ENCODE measurements at regions not wholly inside any gene's neighbourhood (a gene's known extent, or its start where the extent isn't known, plus 50 kb on each side); places are given as distances from the start of the nearest gene placed in this dataset.

DNA sequence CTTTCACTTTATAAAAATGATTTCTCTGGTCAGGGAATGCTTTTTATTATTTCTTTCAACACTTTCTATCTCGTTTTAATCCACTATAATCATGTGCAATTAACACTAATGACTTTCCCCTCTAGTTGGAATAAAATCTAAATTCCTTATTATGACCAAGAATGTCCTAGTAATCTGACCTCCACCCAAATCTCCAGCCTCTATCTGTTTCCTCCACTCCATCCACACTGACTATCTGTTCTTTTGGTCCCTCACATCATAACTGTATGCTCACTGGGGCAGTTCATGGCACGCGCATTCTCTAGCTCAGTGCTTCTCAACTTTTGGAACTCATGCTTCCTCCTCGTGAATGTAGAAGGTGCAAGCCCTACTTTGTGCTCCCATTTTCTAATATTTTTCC is 244.7 kb downstream of the POSTN start:
- H3K4ac ChIP-seq (ENCODE audit: low read length), result no peak overlapping the region
- H3K14ac ChIP-seq (ENCODE audit: low read length), result no peak overlapping the region
- H3K4me2 ChIP-seq (ENCODE audit: insufficient read depth, low read length, poor library complexity, severe bottlenecking), result no peak overlapping the region
- no peak for DNase-seq (ENCODE audit: low spot score)
- H2BK120ac ChIP-seq (ENCODE audit: low read depth, low read length), result no peak overlapping the region
- H2AFZ ChIP-seq (ENCODE audit: low read length), result no peak overlapping the region
- no peak overlapping the region for H3K9ac ChIP-seq (ENCODE audit: low read depth, low read length, poor library complexity)
- no peak overlapping the region for H3K27ac ChIP-seq (replicated peaks; ENCODE audit: low read length)
- no peak overlapping the region for H3K4me3 ChIP-seq (ENCODE audit: low read length in 2 of 2)
- no peaks in the 10 kb centered on the region for H3K36me3 ChIP-seq (replicated peaks in 1 of 2; ENCODE audit: control insufficient read depth in 2 of 2, insufficient read depth in 2 of 2, low read length in 2 of 2)
- H3K18ac ChIP-seq (ENCODE audit: low read length), result no peak overlapping the region
- no peaks in the 10 kb centered on the region for H3K4me1 ChIP-seq (ENCODE audit: control insufficient read depth in 2 of 2, insufficient read depth in 1 of 2, low read depth in 1 of 2, low read length in 2 of 2)
- H2BK12ac ChIP-seq (ENCODE audit: low read length), result no peak overlapping the region
- no peak overlapping the region for H2BK5ac ChIP-seq (ENCODE audit: low read length)
- H4K8ac ChIP-seq (ENCODE audit: low read depth, low read length), result no peak overlapping the region
- no peak overlapping the region for H2BK15ac ChIP-seq (ENCODE audit: low read length)
- H3K9me3 ChIP-seq (replicated peaks in 1 of 2; ENCODE audit: control insufficient read depth in 2 of 2, insufficient read depth in 1 of 2, low read depth in 1 of 2, low read length in 2 of 2), result no peaks in the 10 kb centered on the region
- H3K27me3 ChIP-seq (ENCODE audit: control insufficient read depth in 3 of 3, insufficient read depth in 3 of 3, low read depth in 1 of 3, low read length in 3 of 3), result no peaks in the 10 kb centered on the region
- H4K91ac ChIP-seq (ENCODE audit: low read depth, low read length, poor library complexity), result no peak overlapping the region
- no peaks in the 10 kb centered on the region for H3K79me1 ChIP-seq (ENCODE audit: low read depth, low read length)
- no peak overlapping the region for H2AK5ac ChIP-seq (ENCODE audit: low read depth, low read length)
- no CpG with 5 or more reads among the region's 4 CpGs for WGBS, 2 donors (ENCODE audit: extremely low coverage in 2 of 2, insufficient read length in 2 of 2, insufficient replicate concordance in 1 of 2)
- H3K23ac ChIP-seq (ENCODE audit: low read depth, low read length, poor library complexity), result no peak overlapping the region

DNA sequence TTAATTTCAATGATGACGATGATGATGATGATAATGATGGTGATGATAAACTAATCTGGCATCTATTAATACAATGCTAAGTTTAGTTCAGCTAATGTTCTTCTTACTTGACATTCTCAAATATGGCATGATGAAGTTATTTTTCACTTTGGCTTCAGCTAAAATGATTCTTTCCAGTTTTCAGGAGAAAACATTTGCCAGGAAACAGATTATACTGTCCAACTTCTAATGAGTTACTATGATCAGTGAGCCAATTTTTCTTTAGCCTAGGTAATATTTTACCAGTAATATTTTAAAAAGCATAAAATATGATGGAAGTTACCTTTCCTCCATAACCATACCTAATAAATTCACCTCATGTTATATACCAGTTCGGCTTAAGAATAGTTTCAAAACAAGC is 245.7 kb upstream of the CSNK1A1L start:
- H4K8ac ChIP-seq (ENCODE audit: low read depth, low read length), result no peak overlapping the region
- H3K4me2 ChIP-seq (ENCODE audit: insufficient read depth, low read length, poor library complexity, severe bottlenecking), result no peak overlapping the region
- no peak overlapping the region for H2BK12ac ChIP-seq (ENCODE audit: low read length)
- H3K9ac ChIP-seq (ENCODE audit: low read depth, low read length, poor library complexity), result no peak overlapping the region
- H3K18ac ChIP-seq (ENCODE audit: low read length), result no peak overlapping the region
- no peak overlapping the region for H4K91ac ChIP-seq (ENCODE audit: low read depth, low read length, poor library complexity)
- no peak overlapping the region for H3K4ac ChIP-seq (ENCODE audit: low read length)
- no peaks in the 10 kb centered on the region for H3K9me3 ChIP-seq (replicated peaks in 1 of 2; ENCODE audit: control insufficient read depth in 2 of 2, insufficient read depth in 1 of 2, low read depth in 1 of 2, low read length in 2 of 2)
- no peak for DNase-seq (ENCODE audit: low spot score)
- no peaks in the 10 kb centered on the region for H3K27me3 ChIP-seq (ENCODE audit: control insufficient read depth in 3 of 3, insufficient read depth in 3 of 3, low read depth in 1 of 3, low read length in 3 of 3)
- H2AK5ac ChIP-seq (ENCODE audit: low read depth, low read length), result no peak overlapping the region
- no peaks in the 10 kb centered on the region for H3K79me1 ChIP-seq (ENCODE audit: low read depth, low read length)
- WGBS, 2 donors (ENCODE audit: extremely low coverage in 2 of 2, insufficient read length in 2 of 2, insufficient replicate concordance in 1 of 2), result no CpG with 5 or more reads among the region's 2 CpGs
- H2BK120ac ChIP-seq (ENCODE audit: low read depth, low read length), result no peak overlapping the region
- H3K27ac ChIP-seq (replicated peaks; ENCODE audit: low read length), result no peak overlapping the region
- H2BK5ac ChIP-seq (ENCODE audit: low read length), result no peak overlapping the region
- H2AFZ ChIP-seq (ENCODE audit: low read length), result no peak overlapping the region
- H3K14ac ChIP-seq (ENCODE audit: low read length), result no peak overlapping the region
- no peaks in the 10 kb centered on the region for H3K36me3 ChIP-seq (replicated peaks in 1 of 2; ENCODE audit: control insufficient read depth in 2 of 2, insufficient read depth in 2 of 2, low read length in 2 of 2)
- H3K23ac ChIP-seq (ENCODE audit: low read depth, low read length, poor library complexity), result no peak overlapping the region
- no peak overlapping the region for H2BK15ac ChIP-seq (ENCODE audit: low read length)
- H3K4me3 ChIP-seq (ENCODE audit: low read length in 2 of 2), result no peak overlapping the region
- H3K4me1 ChIP-seq (ENCODE audit: control insufficient read depth in 2 of 2, insufficient read depth in 1 of 2, low read depth in 1 of 2, low read length in 2 of 2), result no peaks in the 10 kb centered on the region

DNA sequence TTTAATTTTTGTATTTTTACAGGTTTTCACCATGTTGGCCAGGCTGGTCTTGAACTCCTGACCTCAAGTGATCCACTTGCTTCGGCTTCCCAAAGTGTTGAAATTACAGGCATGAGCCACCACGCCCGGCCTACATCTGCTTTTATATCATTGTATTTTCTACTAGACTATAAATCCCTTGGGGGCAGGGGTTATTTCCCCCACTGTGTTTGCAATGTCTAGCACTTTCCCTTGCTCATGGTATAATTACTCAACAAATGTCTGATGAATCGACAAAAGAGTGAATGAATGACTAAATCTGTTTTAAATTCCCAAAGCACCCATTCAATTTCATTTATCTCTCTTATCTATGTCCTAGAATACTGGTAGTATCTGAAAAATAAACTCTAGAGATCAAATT is 244.5 kb upstream of the CSNK1A1L start:
- no CpG with 5 or more reads among the region's 4 CpGs for WGBS, 2 donors (ENCODE audit: extremely low coverage in 2 of 2, insufficient read length in 2 of 2, insufficient replicate concordance in 1 of 2)
- Histone ChIP-seq H3K4me1 (ENCODE audit: control insufficient read depth in 2 of 2, insufficient read depth in 1 of 2, low read depth in 1 of 2, low read length in 2 of 2) (no peaks in the 10 kb centered on the region), H3K23ac (ENCODE audit: low read depth, low read length, poor library complexity) (no peak overlapping the region), H2AFZ (ENCODE audit: low read length) (no peak overlapping the region), H4K91ac (ENCODE audit: low read depth, low read length, poor library complexity) (no peak overlapping the region), H3K9me3 (replicated peaks in 1 of 2; ENCODE audit: control insufficient read depth in 2 of 2, insufficient read depth in 1 of 2, low read depth in 1 of 2, low read length in 2 of 2) (no peaks in the 10 kb centered on the region), H2AK5ac (ENCODE audit: low read depth, low read length) (no peak overlapping the region), H2BK15ac (ENCODE audit: low read length) (no peak overlapping the region), H3K9ac (ENCODE audit: low read depth, low read length, poor library complexity) (no peak overlapping the region), H3K27me3 (ENCODE audit: control insufficient read depth in 3 of 3, insufficient read depth in 3 of 3, low read depth in 1 of 3, low read length in 3 of 3) (no peaks in the 10 kb centered on the region), H3K14ac (ENCODE audit: low read length) (no peak overlapping the region), H3K27ac (replicated peaks; ENCODE audit: low read length) (no peak overlapping the region), H3K79me1 (ENCODE audit: low read depth, low read length) (no peaks in the 10 kb centered on the region), H3K4me2 (ENCODE audit: insufficient read depth, low read length, poor library complexity, severe bottlenecking) (no peak overlapping the region), H2BK120ac (ENCODE audit: low read depth, low read length) (no peak overlapping the region), H2BK5ac (ENCODE audit: low read length) (no peak overlapping the region), H3K18ac (ENCODE audit: low read length) (no peak overlapping the region), H4K8ac (ENCODE audit: low read depth, low read length) (no peak overlapping the region), H3K36me3 (replicated peaks in 1 of 2; ENCODE audit: control insufficient read depth in 2 of 2, insufficient read depth in 2 of 2, low read length in 2 of 2) (no peaks in the 10 kb centered on the region), H3K4me3 (ENCODE audit: low read length in 2 of 2) (no peak overlapping the region), H2BK12ac (ENCODE audit: low read length) (no peak overlapping the region), H3K4ac (ENCODE audit: low read length) (no peak overlapping the region)
- no peak for DNase-seq (ENCODE audit: low spot score)

DNA sequence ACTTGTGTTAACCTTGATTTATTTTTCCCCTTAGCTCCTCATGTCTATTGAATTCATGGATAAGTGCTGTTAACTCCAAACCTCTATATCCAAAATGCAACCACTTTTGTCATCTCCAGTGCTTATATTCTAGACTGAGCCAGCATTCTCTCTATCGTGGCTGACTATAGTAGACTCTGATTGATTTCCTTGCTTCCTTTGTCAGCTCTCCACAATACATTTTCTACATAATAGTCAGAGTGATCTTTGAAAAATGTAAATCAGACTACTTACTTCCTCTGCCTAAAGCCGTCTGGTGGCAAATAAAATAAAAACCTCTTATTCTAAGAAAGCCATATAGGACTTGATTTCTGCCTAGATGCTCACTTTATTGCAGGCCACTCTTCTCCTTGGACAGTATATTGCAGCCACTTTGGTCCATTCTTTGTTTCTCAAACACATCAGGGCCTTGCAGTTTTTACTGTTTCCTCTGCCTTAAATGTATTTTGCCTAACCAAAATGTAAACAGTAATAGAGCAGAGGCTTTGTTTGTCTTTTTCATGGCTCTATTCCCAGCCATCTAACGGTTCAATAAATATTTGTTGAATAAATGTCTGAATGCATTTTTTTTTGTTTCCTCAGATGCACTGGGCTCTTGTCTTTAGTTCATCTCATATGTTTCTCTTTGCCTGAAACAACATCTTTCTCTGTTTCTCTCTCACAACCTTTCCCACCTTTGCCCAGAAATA is 243.6 kb upstream of the CSNK1A1L start:
- Histone ChIP-seq H4K91ac (ENCODE audit: low read depth, low read length, poor library complexity) (no peak overlapping the region), H3K27ac (replicated peaks; ENCODE audit: low read length) (no peak overlapping the region), H2BK12ac (ENCODE audit: low read length) (no peak overlapping the region), H3K23ac (ENCODE audit: low read depth, low read length, poor library complexity) (no peak overlapping the region), H3K18ac (ENCODE audit: low read length) (no peak overlapping the region), H3K4me3 (ENCODE audit: low read length in 2 of 2) (no peak overlapping the region), H2BK5ac (ENCODE audit: low read length) (no peak overlapping the region), H4K8ac (ENCODE audit: low read depth, low read length) (no peak overlapping the region), H3K9ac (ENCODE audit: low read depth, low read length, poor library complexity) (no peak overlapping the region), H3K27me3 (ENCODE audit: control insufficient read depth in 3 of 3, insufficient read depth in 3 of 3, low read depth in 1 of 3, low read length in 3 of 3) (no peaks in the 10 kb centered on the region), H2BK120ac (ENCODE audit: low read depth, low read length) (no peak overlapping the region), H3K79me1 (ENCODE audit: low read depth, low read length) (no peaks in the 10 kb centered on the region), H2BK15ac (ENCODE audit: low read length) (no peak overlapping the region), H3K4me2 (ENCODE audit: insufficient read depth, low read length, poor library complexity, severe bottlenecking) (no peak overlapping the region), H3K36me3 (replicated peaks in 1 of 2; ENCODE audit: control insufficient read depth in 2 of 2, insufficient read depth in 2 of 2, low read length in 2 of 2) (no peaks in the 10 kb centered on the region), H3K4ac (ENCODE audit: low read length) (no peak overlapping the region), H3K9me3 (replicated peaks in 1 of 2; ENCODE audit: control insufficient read depth in 2 of 2, insufficient read depth in 1 of 2, low read depth in 1 of 2, low read length in 2 of 2) (no peaks in the 10 kb centered on the region), H2AFZ (ENCODE audit: low read length) (no peak overlapping the region), H2AK5ac (ENCODE audit: low read depth, low read length) (no peak overlapping the region), H3K4me1 (ENCODE audit: control insufficient read depth in 2 of 2, insufficient read depth in 1 of 2, low read depth in 1 of 2, low read length in 2 of 2) (no peaks in the 10 kb centered on the region), H3K14ac (ENCODE audit: low read length) (no peak overlapping the region)
- WGBS, 2 donors (ENCODE audit: extremely low coverage in 2 of 2, insufficient read length in 2 of 2, insufficient replicate concordance in 1 of 2), result no CpG with 5 or more reads among the region's 3 CpGs
- DNase-seq (ENCODE audit: low spot score), result no peak
